Choroid plexus epithelial cell (primary cell): ENCODE measurements at regions not wholly inside any gene's neighbourhood (a gene's known extent, or its start where the extent isn't known, plus 50 kb on each side); places are given as distances from the start of the nearest gene placed in this dataset.

ENCODE experiments used
- DNase-seq: peaks from one replicate; pipeline ENCODE4 v3.0.0-alpha.2; 2010; ENCODE audit warnings: low read depth
- H3K4me3 ChIP-seq: 2 replicates; pipeline ENCODE4 v1.5.1; 2011; ENCODE audit warnings: low read depth, mild to moderate bottlenecking, control low read depth, low read length, moderate library complexity
- TF ChIP-seq, protein P1 (sequence below): conservative IDR thresholded peaks from 2 replicates; pipeline ENCODE4 v1.5.1; 2011; ENCODE audit warnings: low read depth, mild to moderate bottlenecking, control low read depth, inconsistent platforms, low read length, moderate library complexity

DNA sequence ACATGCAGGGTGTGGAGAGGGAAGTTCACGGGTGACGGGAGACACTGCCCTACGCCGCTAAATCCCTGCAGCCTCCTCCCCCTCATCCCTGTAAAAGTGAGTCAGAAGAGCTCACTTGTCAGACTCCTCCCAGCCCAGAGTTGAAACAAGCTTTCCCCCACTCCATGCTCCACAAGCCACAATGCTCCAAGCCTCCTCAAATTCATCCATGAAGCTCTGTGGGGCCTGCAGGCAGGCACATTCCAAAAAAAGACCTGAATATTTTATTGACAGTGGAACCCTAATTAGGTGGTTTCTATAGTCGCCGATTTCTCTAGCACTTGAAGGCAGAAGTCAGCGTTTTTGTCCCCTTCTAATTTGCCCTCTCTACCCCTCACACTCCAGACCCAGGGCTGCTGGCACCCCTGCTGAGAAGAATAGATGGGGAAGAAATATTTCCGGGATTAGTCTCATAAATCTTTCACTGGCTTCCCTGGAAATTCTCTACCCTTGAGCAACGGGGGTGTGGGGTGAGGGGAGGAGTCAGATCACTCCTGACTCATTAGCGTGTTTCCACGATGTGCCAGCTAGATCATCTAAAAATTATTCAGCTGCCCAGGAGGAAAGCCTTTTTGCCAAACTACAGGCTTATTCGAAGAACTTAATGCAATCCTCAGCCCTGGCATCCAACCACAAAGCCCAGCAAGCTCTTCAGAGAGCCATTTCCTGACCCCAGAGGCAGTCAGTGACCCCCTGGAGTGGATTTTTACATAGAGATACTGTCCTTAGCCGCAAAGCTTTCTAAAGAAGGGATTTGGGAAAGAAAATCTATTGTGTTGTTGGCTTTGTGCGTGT, 97.1 kb downstream of the ENC1 start:
- H3K4me3 ChIP-seq = peak overlapping the region; percentile 8
- peak; percentile 74 for DNase-seq
- TF ChIP-seq, protein P1, sequence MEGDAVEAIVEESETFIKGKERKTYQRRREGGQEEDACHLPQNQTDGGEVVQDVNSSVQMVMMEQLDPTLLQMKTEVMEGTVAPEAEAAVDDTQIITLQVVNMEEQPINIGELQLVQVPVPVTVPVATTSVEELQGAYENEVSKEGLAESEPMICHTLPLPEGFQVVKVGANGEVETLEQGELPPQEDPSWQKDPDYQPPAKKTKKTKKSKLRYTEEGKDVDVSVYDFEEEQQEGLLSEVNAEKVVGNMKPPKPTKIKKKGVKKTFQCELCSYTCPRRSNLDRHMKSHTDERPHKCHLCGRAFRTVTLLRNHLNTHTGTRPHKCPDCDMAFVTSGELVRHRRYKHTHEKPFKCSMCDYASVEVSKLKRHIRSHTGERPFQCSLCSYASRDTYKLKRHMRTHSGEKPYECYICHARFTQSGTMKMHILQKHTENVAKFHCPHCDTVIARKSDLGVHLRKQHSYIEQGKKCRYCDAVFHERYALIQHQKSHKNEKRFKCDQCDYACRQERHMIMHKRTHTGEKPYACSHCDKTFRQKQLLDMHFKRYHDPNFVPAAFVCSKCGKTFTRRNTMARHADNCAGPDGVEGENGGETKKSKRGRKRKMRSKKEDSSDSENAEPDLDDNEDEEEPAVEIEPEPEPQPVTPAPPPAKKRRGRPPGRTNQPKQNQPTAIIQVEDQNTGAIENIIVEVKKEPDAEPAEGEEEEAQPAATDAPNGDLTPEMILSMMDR = no peak

GRCh38 chr5:74542482-74542881, 98.0 kb downstream of the ENC1 start:
- H3K4me3 ChIP-seq = no peak overlapping the region
- peak; percentile 32 for DNase-seq
- TF ChIP-seq, protein P1 = peak; percentile 22

- no peak overlapping the region for H3K4me3 ChIP-seq
- TF ChIP-seq, protein P1 = no peak
- DNase-seq = peak; percentile 43
Measured at GRCh38 chr5:74541381-74541781, 99.1 kb downstream of the ENC1 start.

- H3K4me3 ChIP-seq = no peak overlapping the region
- no peak for DNase-seq
- TF ChIP-seq, protein P1 = no peak
Measured at GRCh38 chr5:74540622-74541021, 99.9 kb downstream of the ENC1 start.

- TF ChIP-seq, protein P1 = no peak
- DNase-seq = no peak
- H3K4me3 ChIP-seq = no peak overlapping the region
Measured at GRCh38 chr5:74539986-74540385, 100.5 kb downstream of the ENC1 start.

DNA sequence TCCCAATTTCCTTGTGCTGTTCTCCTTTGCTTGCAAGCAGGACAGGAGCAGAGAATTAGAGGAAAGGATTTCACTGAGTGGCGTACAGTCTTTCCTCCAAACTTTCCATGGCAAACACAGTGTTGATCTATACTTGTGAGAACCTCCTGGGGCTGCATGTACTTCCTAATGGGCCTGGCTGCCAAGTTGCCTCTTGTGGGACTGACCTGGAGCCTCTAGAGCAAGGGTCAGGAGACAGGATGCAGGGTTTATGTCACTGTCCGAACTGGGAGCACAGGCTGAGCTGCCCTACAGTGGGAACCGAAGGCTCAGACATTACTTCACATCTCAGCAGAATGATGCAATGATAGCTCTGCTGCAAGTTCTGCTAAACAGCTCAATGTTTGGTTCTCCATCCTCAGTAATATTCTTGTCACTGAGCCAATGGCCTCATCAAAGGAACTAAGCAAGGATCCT, 102.3 kb downstream of the ENC1 start:
- TF ChIP-seq, protein P1 = no peak
- DNase-seq = peak; percentile 98
- no peak overlapping the region for H3K4me3 ChIP-seq

DNA sequence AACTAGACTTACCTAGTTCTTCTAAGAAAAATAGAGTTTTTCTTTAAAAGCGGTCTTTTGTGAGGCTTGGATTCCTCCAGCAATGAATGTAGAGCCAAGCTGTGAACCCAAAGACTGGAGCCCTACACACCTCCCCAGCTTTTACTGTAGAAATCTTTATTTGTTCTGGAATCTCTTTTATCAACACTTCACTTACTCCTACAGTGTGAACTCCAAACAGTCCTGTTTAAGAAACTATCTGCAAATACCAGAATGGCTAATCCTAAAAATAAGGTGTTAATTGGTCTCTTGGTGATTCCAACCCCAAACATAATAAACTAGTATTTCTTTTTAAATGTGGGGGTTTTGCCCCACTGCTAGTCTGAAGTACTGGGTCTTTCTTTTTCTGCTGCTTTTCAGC, 103.9 kb downstream of the ENC1 start:
- no peak overlapping the region for H3K4me3 ChIP-seq
- no peak for DNase-seq
- TF ChIP-seq, protein P1 = no peak
